ENCODE measurements at regions not wholly inside any gene's neighbourhood (a gene's known extent, or its start where the extent isn't known, plus 50 kb on each side); places are given as distances from the start of the nearest gene placed in this dataset.
"Not testable (repeated sequence)": the region's sequence is repeated elsewhere in the genome, so short reads cannot be mapped to it uniquely, and the experiment has no call there.

- not testable (repeated sequence) for H3K4me3 ChIP-seq (ENCODE audit: low read depth, low read length); DNase-seq (ENCODE audit: low read depth)
These were observed 84.5 kb downstream of the IDS start for GRCh38 chrX:149420566-149420965.

- TF ChIP-seq, protein P1, sequence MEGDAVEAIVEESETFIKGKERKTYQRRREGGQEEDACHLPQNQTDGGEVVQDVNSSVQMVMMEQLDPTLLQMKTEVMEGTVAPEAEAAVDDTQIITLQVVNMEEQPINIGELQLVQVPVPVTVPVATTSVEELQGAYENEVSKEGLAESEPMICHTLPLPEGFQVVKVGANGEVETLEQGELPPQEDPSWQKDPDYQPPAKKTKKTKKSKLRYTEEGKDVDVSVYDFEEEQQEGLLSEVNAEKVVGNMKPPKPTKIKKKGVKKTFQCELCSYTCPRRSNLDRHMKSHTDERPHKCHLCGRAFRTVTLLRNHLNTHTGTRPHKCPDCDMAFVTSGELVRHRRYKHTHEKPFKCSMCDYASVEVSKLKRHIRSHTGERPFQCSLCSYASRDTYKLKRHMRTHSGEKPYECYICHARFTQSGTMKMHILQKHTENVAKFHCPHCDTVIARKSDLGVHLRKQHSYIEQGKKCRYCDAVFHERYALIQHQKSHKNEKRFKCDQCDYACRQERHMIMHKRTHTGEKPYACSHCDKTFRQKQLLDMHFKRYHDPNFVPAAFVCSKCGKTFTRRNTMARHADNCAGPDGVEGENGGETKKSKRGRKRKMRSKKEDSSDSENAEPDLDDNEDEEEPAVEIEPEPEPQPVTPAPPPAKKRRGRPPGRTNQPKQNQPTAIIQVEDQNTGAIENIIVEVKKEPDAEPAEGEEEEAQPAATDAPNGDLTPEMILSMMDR (conservative IDR thresholded peaks at IDR 0.05; ENCODE audit: low read depth, low read length): no peak
- H3K4me3 ChIP-seq (ENCODE audit: low read depth, low read length): no peak overlapping the region
- no peak for DNase-seq (ENCODE audit: low read depth)
These were observed 107.1 kb downstream of the IDS start for GRCh38 chrX:149398027-149398426.

DNA sequence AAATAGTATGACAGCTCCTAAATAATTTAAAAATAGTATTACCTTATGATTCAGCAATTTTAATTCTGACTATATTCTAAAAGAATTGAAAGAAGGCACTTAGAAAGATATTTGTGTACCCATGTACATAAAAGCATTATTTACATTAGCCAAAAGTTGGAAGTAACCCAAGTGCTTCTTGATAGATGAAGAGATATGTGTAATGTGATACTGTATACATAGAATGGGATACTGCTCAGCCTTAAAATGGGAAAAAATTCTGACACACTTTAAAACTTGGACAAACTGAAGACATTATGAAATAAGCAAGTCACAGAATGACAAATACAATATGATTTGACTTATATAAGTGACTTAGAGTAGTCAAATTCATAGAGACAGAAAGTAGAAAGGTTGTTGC is 112.2 kb downstream of the IDS start:
- TF ChIP-seq, protein P1 (conservative IDR thresholded peaks at IDR 0.05; ENCODE audit: low read depth, low read length): no peak
- peak; percentile 1 for DNase-seq (ENCODE audit: low read depth)
- H3K4me3 ChIP-seq (ENCODE audit: low read depth, low read length): no peak overlapping the region

- no peak for DNase-seq (ENCODE audit: low read depth)
- H3K4me3 ChIP-seq (ENCODE audit: low read depth, low read length): no peak overlapping the region
- TF ChIP-seq, protein P1 (conservative IDR thresholded peaks at IDR 0.05; ENCODE audit: low read depth, low read length): no peak
These were observed 121.3 kb downstream of the IDS start for GRCh38 chrX:149383852-149384251.

- DNase-seq (ENCODE audit: low read depth): no peak
- no peak overlapping the region for H3K4me3 ChIP-seq (ENCODE audit: low read depth, low read length)
These were observed 130.4 kb downstream of the IDS start for GRCh38 chrX:149374751-149375150.

DNA sequence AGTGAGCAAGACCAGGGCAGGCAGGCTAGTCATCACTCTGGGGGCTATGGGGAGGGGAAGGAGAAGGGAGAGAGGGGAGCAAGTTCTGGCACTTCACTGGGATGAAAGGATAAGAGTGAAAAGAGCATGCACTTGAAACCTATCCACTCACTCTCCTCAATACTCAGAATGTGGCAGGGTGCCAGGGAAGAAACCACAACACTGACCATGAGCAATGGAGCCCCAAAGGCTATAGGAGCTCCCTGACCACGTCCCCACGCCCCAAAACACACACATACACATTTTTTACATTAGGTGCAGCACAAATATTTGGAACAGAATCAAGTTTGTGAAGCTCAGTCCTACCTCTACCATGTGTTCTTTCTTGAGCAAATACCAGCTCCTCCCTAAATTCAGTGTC is 132.2 kb downstream of the IDS start:
- TF ChIP-seq, protein P1 (conservative IDR thresholded peaks at IDR 0.05; ENCODE audit: low read depth, low read length): no peak
- DNase-seq (ENCODE audit: low read depth): no peak
- H3K4me3 ChIP-seq (ENCODE audit: low read depth, low read length): no peak overlapping the region

More at GRCh38 chrX:149374751-149375150, 130.4 kb downstream of the IDS start:
- TF ChIP-seq, protein P1 (conservative IDR thresholded peaks at IDR 0.05; ENCODE audit: low read depth, low read length): no peak

DNA sequence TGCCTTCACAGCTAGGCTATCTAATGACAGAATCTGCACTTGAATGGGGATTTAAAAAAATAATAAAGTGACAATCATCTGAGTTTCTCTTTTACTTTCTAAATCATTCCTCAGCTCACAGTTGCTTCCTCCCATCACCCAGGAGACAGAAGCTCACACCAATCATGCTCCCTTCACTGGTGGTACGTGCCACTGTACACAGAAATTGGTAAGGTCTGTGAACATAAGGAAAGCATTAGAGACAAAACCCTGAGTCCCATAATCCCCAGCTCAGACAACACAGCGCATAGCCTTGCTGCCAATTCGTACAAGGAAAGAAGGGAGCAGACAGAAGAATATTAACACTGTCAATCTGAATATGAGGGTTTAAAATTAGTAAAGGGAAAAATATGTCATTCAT is 133.1 kb downstream of the IDS start:
- TF ChIP-seq, protein P1 (conservative IDR thresholded peaks at IDR 0.05; ENCODE audit: low read depth, low read length): no peak
- no peak overlapping the region for H3K4me3 ChIP-seq (ENCODE audit: low read depth, low read length)
- DNase-seq (ENCODE audit: low read depth): no peak

DNA sequence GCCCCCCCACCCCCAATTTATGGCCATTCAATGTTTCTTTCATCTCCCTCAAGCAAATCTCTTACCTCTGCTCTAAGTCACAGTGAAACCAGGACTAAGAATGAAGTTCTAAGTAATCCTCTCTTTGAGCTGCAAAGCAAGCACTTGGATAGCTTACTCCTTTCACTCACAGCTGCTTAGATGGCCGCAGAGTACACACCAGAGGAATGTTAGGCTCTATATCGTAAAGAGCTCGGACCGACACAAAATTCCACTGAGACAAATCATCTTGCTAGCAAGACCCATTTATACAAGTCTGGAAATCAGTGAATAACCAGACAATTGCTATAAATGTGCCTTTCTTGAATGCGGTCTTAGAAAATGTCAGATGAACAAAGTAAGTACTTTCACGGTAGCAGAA is 135.0 kb downstream of the IDS start:
- TF ChIP-seq, protein P1 (conservative IDR thresholded peaks at IDR 0.05; ENCODE audit: low read depth, low read length): no peak
- no peak for DNase-seq (ENCODE audit: low read depth)
- H3K4me3 ChIP-seq (ENCODE audit: low read depth, low read length): no peak overlapping the region
